ENCODE measurements at regions not wholly inside any gene's neighbourhood (a gene's known extent, or its start where the extent isn't known, plus 50 kb on each side); places are given as distances from the start of the nearest gene placed in this dataset.

GRCh38 chr12:73833746-73834145 is 703.9 kb upstream of the ATXN7L3B start:
- TF ChIP-seq SUZ12 (IDR thresholded peaks at IDR 0.05; ENCODE audit: extremely low read depth, insufficient read depth, insufficient read length): no peak
- TF ChIP-seq YY1 (IDR thresholded peaks at IDR 0.05; ENCODE audit: insufficient read depth, insufficient read length): no peak
